ENCODE measurements at regions not wholly inside any gene's neighbourhood (a gene's known extent, or its start where the extent isn't known, plus 50 kb on each side); places are given as distances from the start of the nearest gene placed in this dataset.

GRCh38 chr9:23611869-23612268, 214.2 kb downstream of the ELAVL2 start:
- no peak for DNase-seq (ENCODE audit: extremely low spot score)
- H3K4me3 ChIP-seq = no peak overlapping the region
- no peaks in the 10 kb centered on the region for H3K4me1 ChIP-seq
- no peak overlapping the region for H3K27ac ChIP-seq (replicated peaks in 1 of 4)
- 80% methylated on average over 3 of the region's 3 CpGs for WGBS
- TF ChIP-seq POLR2AphosphoS5 (IDR thresholded peaks at IDR 0.05) (no peak), CTCF (IDR thresholded peaks at IDR 0.05) (no peak), POLR2A (IDR thresholded peaks at IDR 0.05; ENCODE audit: low read depth) (no peak), EP300 (IDR thresholded peaks at IDR 0.05) (no peak)
- no peaks in the 10 kb centered on the region for H3K36me3 ChIP-seq
- no peaks in the 10 kb centered on the region for H3K9me3 ChIP-seq
- no peaks in the 10 kb centered on the region for H3K27me3 ChIP-seq
- intact Hi-C loops (cut with DNase I) = no loop called here

DNA sequence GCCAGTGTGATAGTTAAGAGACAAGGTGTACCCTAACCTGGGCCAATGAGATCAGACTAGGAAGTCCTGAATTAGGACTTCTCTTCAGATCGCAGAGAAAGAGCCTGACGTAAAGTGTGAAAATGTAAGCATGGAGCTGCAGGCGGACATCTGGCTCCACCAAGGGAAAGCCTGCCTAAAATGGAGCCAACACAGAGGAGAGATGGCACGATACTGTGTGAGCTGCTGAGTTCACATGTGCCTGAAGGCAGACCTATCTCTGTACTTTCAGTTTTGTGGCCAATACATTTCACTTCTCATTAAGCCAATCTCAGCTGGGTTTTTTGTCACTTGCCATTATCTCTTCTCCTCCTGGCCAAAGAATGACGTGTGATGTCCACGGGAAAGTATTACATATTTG, 210.5 kb downstream of the ELAVL2 start:
- H3K4me1 ChIP-seq = no peaks in the 10 kb centered on the region
- H3K9me3 ChIP-seq = no peaks in the 10 kb centered on the region
- no peak for DNase-seq (ENCODE audit: extremely low spot score)
- intact Hi-C loops (cut with DNase I) = no loop called here
- WGBS = 94% methylated on average over 6 of the region's 6 CpGs
- H3K27ac ChIP-seq (replicated peaks in 1 of 4) = no peak overlapping the region
- H3K27me3 ChIP-seq = no peaks in the 10 kb centered on the region
- H3K36me3 ChIP-seq = no peaks in the 10 kb centered on the region
- H3K4me3 ChIP-seq = no peak overlapping the region
- no peak for TF ChIP-seq CTCF (IDR thresholded peaks at IDR 0.05)
- TF ChIP-seq POLR2AphosphoS5 (IDR thresholded peaks at IDR 0.05) = no peak
- no peak for TF ChIP-seq EP300 (IDR thresholded peaks at IDR 0.05)
- no peak for TF ChIP-seq POLR2A (IDR thresholded peaks at IDR 0.05; ENCODE audit: low read depth)

GRCh38 chr9:23621188-23621587, 204.9 kb downstream of the ELAVL2 start:
- no peak overlapping the region for H3K27ac ChIP-seq (replicated peaks in 1 of 4)
- H3K9me3 ChIP-seq = no peaks in the 10 kb centered on the region
- TF ChIP-seq POLR2A (IDR thresholded peaks at IDR 0.05; ENCODE audit: low read depth) = no peak
- no peak for TF ChIP-seq CTCF (IDR thresholded peaks at IDR 0.05)
- TF ChIP-seq POLR2AphosphoS5 (IDR thresholded peaks at IDR 0.05) = no peak
- no peak for TF ChIP-seq EP300 (IDR thresholded peaks at IDR 0.05)
- no peak overlapping the region for H3K4me3 ChIP-seq
- no peaks in the 10 kb centered on the region for H3K36me3 ChIP-seq
- no peaks in the 10 kb centered on the region for H3K27me3 ChIP-seq
- no peaks in the 10 kb centered on the region for H3K4me1 ChIP-seq
- DNase-seq (ENCODE audit: extremely low spot score) = no peak
- 93% methylated on average over 2 of the region's 2 CpGs for WGBS
- intact Hi-C loops (cut with DNase I) = no loop called here

GRCh38 chr9:23621924-23622323, 204.1 kb downstream of the ELAVL2 start:
- TF ChIP-seq POLR2A (IDR thresholded peaks at IDR 0.05; ENCODE audit: low read depth) (no peak), POLR2AphosphoS5 (IDR thresholded peaks at IDR 0.05) (peak in 1 of 2 donors; percentile 4)
- no peaks in the 10 kb centered on the region for H3K27me3 ChIP-seq
- intact Hi-C loops (cut with DNase I) = no loop called here
- no peak overlapping the region for H3K27ac ChIP-seq (replicated peaks in 1 of 4)
- H3K4me1 ChIP-seq = no peaks in the 10 kb centered on the region
- no peaks in the 10 kb centered on the region for H3K9me3 ChIP-seq
- no peak for DNase-seq (ENCODE audit: extremely low spot score)
- 83% methylated on average over 3 of the region's 3 CpGs for WGBS
- H3K4me3 ChIP-seq = no peak overlapping the region
- no peaks in the 10 kb centered on the region for H3K36me3 ChIP-seq

- 81% methylated on average over 4 of the region's 4 CpGs for WGBS
- Histone ChIP-seq H3K4me3 (no peak overlapping the region), H3K27me3 (no peaks in the 10 kb centered on the region), H3K36me3 (no peaks in the 10 kb centered on the region), H3K27ac (replicated peaks in 1 of 4) (no peak overlapping the region), H3K9me3 (no peaks in the 10 kb centered on the region), H3K4me1 (no peaks in the 10 kb centered on the region)
- no peak for TF ChIP-seq POLR2AphosphoS5 (IDR thresholded peaks at IDR 0.05)
- TF ChIP-seq EP300 (IDR thresholded peaks at IDR 0.05) = no peak
- no peak for TF ChIP-seq POLR2A (IDR thresholded peaks at IDR 0.05; ENCODE audit: low read depth)
- TF ChIP-seq CTCF (IDR thresholded peaks at IDR 0.05) = no peak
- intact Hi-C loops (cut with DNase I) = no loop called here
- no peak for DNase-seq (ENCODE audit: extremely low spot score)
These were observed 203.6 kb downstream of the ELAVL2 start for GRCh38 chr9:23622396-23622795.

Data from esophagus muscularis mucosa (tissue), 4 donors.